Progenitor cell of endocrine pancreas (in vitro differentiated cells): ENCODE measurements at regions not wholly inside any gene's neighbourhood (a gene's known extent, or its start where the extent isn't known, plus 50 kb on each side); places are given as distances from the start of the nearest gene placed in this dataset.

ENCODE experiments used
- DNase-seq: peaks from one replicate; pipeline ENCODE4 v3.0.0; 2021; ENCODE audit warnings: low spot score; ENCODE audit not compliant: unreplicated experiment
- H3K27ac Mint-ChIP-seq: 2 replicates; pipeline ENCODE4 v1.8.0; 2021; ENCODE audit warnings: mild to moderate bottlenecking, moderate library complexity, mixed read lengths
- H3K27me3 Mint-ChIP-seq: 2 replicates; pipeline ENCODE4 v1.8.0; 2021; ENCODE audit warnings: mixed read lengths
- H3K36me3 Mint-ChIP-seq: 2 replicates; pipeline ENCODE4 v1.8.0; 2022; ENCODE audit warnings: mixed read lengths; ENCODE audit not compliant: insufficient read depth
- H3K4me1 Mint-ChIP-seq: 2 replicates; pipeline ENCODE4 v1.8.0; 2021; ENCODE audit warnings: low read depth, mixed read lengths
- H3K4me3 Mint-ChIP-seq: 2 replicates; pipeline ENCODE4 v1.8.0; 2021; ENCODE audit warnings: low read depth, mild to moderate bottlenecking, moderate library complexity, mixed read lengths
- H3K9me3 Mint-ChIP-seq: 2 replicates; pipeline ENCODE4 v1.8.0; 2021; ENCODE audit warnings: low read depth, mixed read lengths
- TF ChIP-seq, protein P1 (sequence below): fragments of 200-600 bp; sonication (generic); IDR thresholded peaks from one replicate; pipeline ENCODE4 v1.5.0; 2021; ENCODE audit warnings: antibody characterized with exemption, mild to moderate bottlenecking; ENCODE audit not compliant: unreplicated experiment

- Mint-ChIP-seq H3K27ac (no peak overlapping the region), H3K4me3 (no peak overlapping the region), H3K27me3 (peaks cover 15% of the 10 kb centered on the region), H3K36me3 (no peaks in the 10 kb centered on the region), H3K9me3 (no peaks in the 10 kb centered on the region), H3K4me1 (no peaks in the 10 kb centered on the region)
- no peak for DNase-seq
- TF ChIP-seq, protein P1, sequence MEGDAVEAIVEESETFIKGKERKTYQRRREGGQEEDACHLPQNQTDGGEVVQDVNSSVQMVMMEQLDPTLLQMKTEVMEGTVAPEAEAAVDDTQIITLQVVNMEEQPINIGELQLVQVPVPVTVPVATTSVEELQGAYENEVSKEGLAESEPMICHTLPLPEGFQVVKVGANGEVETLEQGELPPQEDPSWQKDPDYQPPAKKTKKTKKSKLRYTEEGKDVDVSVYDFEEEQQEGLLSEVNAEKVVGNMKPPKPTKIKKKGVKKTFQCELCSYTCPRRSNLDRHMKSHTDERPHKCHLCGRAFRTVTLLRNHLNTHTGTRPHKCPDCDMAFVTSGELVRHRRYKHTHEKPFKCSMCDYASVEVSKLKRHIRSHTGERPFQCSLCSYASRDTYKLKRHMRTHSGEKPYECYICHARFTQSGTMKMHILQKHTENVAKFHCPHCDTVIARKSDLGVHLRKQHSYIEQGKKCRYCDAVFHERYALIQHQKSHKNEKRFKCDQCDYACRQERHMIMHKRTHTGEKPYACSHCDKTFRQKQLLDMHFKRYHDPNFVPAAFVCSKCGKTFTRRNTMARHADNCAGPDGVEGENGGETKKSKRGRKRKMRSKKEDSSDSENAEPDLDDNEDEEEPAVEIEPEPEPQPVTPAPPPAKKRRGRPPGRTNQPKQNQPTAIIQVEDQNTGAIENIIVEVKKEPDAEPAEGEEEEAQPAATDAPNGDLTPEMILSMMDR, result no peak
These were observed 204.7 kb upstream of the BLID start for GRCh38 chr11:122320671-122321070.

DNA sequence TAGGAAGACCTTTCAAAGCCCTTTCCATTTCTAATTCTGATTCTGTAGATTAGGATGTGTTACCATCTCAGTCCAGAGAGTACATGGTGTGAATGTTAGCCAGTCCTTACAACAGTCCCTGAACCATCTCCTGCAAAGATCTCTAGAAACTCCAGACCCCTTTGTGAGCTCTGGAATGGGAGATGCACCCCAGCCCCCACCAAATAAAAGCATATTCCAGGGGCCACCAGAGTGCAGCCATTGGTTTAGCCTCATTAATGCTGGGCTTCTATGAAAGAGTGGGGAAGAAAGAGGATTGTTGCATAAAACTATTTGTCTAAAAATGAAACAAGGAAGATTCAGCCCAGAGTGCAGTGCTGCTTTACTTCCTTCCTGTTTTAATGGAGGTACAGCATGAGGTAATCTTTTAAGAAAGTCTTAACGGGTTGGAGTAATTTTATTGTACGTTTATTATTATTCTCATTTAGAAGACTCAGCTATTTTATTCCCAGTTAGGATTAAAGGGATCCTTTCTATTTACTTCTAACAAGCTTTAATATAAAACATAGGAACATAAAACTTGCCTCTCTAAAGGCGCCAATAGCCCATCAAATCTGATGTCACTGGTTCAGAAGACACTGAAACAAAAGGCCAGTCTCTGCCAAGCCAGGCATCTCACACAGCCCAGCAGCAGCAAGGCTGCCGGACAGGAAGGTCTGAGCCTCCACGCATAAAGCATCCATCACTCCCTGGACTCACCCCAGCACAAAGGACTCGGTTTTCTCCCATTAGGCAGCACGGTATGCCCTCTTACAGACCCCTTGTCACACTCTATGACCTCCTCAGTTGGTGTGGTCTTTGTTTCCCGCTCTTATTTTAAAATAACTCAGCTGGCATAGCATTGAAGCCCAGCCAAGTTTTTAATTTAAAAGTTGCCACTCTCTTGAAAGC is 203.9 kb upstream of the BLID start:
- Mint-ChIP-seq H3K4me1 (no peaks in the 10 kb centered on the region), H3K36me3 (no peaks in the 10 kb centered on the region), H3K27ac (no peak overlapping the region), H3K4me3 (no peak overlapping the region), H3K9me3 (no peaks in the 10 kb centered on the region), H3K27me3 (peaks cover 15% of the 10 kb centered on the region)
- DNase-seq, result no peak
- TF ChIP-seq, protein P1, result no peak

DNA sequence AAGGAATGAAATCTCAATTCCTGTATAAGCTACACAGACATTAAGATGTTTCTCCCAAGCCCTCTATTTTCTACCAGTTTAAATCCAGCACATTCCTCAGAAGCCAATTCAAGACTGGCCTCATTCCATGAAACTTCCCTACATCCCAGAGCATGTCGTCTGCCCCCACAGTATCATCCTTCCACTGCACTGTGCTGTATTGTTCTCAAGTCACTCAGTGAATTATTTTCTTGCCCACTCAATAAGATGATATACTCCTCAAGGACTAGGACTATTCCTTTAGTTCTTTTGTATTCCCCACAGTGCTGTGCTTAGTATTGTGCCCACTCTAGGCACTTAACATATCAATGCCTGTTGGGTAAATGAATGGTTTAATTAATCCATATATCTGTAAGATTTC is 203.1 kb upstream of the BLID start:
- Mint-ChIP-seq H3K4me1 (no peaks in the 10 kb centered on the region), H3K27me3 (peaks cover 15% of the 10 kb centered on the region), H3K9me3 (no peaks in the 10 kb centered on the region), H3K27ac (no peak overlapping the region), H3K4me3 (no peak overlapping the region), H3K36me3 (no peaks in the 10 kb centered on the region)
- DNase-seq, result no peak
- TF ChIP-seq, protein P1, result no peak

- Mint-ChIP-seq H3K4me3 (no peak overlapping the region), H3K27me3 (peaks cover 14% of the 10 kb centered on the region), H3K9me3 (no peaks in the 10 kb centered on the region), H3K36me3 (no peaks in the 10 kb centered on the region), H3K27ac (no peak overlapping the region), H3K4me1 (no peaks in the 10 kb centered on the region)
- TF ChIP-seq, protein P1, result no peak
- DNase-seq, result no peak
These were observed 201.3 kb upstream of the BLID start for GRCh38 chr11:122317305-122317704.

GRCh38 chr11:122313581-122313980 is 197.6 kb upstream of the BLID start:
- H3K4me1 Mint-ChIP-seq, result no peaks in the 10 kb centered on the region
- TF ChIP-seq, protein P1, result no peak

More at GRCh38 chr11:122313581-122313980, 197.6 kb upstream of the BLID start:
- H3K27me3 Mint-ChIP-seq, result peaks cover 16% of the 10 kb centered on the region
- no peak for DNase-seq
- H3K9me3 Mint-ChIP-seq, result no peaks in the 10 kb centered on the region
- no peak overlapping the region for H3K27ac Mint-ChIP-seq
- H3K4me3 Mint-ChIP-seq, result no peak overlapping the region
- H3K36me3 Mint-ChIP-seq, result no peaks in the 10 kb centered on the region
